ENCODE measurements at regions not wholly inside any gene's neighbourhood (a gene's known extent, or its start where the extent isn't known, plus 50 kb on each side); places are given as distances from the start of the nearest gene placed in this dataset.

DNA sequence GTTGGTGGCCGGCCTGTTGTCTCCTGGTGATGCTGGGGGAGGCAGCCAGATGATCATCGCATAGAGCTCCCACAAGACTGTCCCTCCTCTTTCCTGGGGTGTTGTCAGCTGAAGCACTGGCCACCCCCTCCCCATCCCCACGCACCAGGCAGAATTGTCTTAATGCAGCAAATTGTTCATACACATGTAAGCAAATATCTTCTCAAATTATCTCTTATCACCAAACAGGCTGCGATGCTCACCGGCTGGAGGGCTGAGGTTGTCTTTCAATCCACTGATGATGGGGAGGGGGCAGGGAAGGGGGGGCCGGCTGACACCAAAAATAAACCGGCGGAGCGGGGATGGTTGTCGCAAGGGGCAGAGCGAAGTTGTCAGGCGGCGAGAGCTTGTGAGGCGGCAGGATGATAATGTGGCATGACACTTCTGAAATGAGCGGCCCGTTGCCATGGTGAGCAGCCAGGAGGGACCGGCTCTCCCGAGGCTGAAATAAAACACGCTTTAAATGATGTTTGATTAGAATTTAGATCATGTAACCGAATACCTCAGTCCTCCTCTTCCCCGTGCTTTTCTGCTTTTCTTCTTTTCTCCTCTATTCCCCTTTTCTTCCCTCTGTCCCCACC is 59.8 kb downstream of the MRM1 start:
- no peak for DNase-seq (ENCODE audit: low read depth in 2 of 2)

DNA sequence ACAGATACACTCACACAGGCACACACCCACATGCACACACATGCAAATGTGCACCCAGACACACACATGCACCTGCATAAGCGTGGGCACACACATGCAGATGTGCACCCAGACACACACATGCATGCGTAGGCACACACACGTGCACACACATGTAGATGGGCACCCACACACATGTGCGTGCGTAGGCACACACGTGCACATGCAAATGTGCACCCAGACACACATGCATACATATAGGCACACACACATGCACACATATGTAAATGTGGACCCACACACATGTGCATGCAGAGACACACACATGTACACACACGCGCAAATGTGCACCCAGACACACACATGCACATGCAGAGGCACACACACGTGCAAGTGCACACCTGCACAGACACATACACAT is 60.3 kb downstream of the MRM1 start:
- DNase-seq (ENCODE audit: low read depth in 2 of 2): no peak

DNA sequence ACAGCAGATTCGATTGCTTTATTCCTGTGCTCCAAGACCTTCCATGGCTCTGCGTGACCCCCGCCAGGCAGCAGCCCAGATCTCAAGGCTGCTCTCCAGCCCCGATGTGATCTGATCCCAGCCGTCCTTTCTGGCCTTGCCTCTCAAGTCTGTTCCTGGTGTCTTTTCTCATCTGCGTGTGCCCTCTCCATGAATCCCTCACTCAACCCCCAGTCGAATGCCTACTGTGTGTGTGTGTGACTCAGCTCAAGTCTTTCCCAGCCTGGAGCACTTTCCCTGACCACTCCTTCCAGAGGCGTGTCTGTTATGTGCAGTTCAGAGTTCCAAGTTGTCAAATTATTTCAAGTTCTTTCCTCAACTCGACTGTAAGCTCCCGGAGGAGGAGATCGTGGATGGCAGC is 64.0 kb downstream of the MRM1 start:
- DNase-seq (ENCODE audit: low read depth in 2 of 2): no peak

DNA sequence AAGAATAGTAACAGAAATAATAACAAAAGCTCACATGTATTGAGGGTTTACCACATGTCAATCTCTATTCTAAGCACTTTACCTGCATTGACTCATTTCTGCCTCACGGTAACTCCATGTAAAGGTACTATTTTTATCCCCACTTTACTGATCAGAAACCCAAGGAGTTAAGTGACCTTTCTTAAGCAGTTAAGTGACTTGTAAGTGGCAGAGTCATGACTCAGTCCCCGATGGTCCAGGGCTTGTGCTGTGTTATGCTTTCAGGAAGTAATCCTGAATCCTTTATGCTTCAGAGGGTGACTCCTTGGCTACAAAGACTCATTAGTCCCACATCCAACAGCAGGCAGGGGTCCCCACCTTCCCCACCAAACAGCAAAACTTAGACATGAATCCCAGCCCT is 66.5 kb downstream of the MRM1 start:
- DNase-seq (ENCODE audit: low read depth in 2 of 2): no peak

DNA sequence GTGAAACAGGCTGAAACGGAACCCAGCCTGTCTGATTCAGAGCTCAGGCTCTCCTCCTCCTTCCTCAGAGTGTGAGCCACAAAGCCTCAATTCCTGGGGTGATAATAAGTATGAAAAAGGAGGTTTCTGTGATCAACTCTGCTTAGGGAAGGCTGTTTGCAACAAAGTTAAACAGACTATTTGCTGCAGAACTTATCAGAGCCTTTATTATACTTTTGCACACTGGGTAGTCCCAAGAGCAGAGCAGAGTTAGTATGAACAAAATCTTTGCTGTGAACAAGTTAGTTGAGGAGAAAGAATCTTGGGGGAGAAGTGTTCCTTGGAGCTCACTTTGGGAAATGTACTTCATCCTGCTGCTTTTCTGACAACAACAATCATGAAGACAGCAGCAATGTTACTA is 67.4 kb downstream of the MRM1 start:
- DNase-seq (ENCODE audit: low read depth in 2 of 2): no peak

DNA sequence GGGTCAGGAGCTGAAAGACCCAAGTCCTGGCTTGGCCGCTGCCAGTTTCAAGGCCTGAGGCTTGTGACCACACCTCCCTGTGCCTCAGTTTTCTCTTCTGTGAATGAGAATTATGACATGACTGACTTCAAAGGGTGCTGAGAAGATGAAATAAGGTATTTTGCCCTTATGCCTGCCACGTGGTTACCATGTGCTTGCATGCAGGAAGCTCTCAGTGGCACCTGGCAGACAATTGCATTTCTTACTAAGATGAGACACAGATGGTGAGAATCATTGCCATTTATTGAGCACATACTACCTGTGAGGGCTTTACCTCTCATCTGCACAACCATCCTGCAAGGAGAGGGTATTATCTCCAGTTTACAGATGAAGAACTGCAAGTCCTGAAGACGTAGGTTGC is 69.8 kb downstream of the MRM1 start:
- DNase-seq (ENCODE audit: low read depth in 2 of 2): no peak

DNA sequence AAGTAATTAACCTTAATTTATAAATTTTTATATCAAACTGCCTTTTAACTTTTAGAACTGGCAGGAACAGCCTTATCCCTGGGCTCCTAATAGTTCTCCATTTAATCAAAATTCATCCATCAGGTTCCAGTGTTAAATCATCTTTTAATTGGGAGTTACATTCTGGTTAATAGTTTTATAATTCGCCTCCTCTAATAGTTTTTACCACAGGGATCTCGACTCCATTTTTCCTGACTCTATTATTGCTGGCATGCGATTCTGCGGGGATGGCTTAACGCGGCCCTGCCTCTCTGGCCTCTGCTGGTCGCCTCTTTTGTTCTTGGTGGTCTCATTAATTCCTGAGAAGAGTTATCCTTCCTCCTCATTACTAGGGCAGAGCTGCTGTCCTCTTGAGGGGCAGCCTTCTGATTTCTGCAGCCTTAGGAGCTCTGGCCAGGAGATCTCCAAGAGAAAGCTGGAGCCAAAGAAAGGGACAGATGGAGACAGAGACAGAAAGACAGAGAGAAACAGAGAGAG is 71.1 kb downstream of the MRM1 start:
- no peak for DNase-seq (ENCODE audit: low read depth in 2 of 2)

DNA sequence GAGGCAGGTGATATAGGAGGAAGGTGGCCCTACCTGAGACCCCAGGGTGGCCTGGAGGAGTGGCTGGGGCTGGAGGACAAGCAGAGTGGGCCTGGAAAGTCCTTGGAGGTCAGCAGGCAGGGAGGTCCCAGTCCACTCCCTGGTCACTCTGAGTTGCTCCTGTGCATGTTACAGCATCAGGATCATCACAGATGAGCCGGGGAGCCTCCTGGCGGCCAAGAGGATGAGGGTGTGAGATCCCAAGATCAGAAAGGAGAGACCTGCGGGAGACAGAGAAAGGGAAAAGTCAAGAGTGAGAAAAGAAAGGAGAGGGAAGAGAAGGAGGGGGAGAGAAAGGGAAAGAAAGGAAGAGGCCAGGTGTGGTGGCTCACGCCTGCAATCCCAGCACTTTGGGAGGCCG is 71.7 kb downstream of the MRM1 start:
- no peak for DNase-seq (ENCODE audit: low read depth in 2 of 2)

DNA sequence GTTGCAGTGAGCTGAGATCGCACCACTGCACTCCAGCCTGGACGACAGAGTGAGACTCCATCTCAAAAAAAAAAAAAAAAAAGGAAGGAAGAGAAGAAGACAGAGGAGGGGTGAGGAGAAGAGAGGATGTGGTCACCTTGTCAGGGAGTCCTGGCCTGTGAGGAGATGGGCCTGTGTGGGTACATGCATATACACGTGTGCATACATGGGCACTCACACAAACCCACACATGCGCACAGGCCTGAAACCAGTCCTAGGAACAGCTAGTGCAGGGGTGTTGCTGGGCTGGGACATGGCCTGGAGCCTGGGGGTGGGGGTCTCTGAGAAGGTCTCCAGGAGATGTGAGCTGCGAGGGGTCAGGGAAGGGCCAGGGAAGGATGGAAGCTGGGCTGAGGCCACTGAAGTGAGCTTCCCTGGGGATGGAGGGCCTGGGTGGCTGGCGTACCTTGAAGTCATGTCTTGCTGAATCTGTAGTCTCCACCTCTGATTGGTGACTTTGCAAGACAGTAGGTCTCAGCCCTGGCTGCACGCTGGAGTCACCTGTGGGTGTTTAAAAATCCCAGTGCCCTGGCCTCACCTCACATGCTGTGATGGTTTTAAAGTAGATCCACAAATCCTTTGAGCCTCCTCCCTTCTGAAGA is 72.4 kb downstream of the MRM1 start:
- no peak for DNase-seq (ENCODE audit: low read depth in 2 of 2)

DNA sequence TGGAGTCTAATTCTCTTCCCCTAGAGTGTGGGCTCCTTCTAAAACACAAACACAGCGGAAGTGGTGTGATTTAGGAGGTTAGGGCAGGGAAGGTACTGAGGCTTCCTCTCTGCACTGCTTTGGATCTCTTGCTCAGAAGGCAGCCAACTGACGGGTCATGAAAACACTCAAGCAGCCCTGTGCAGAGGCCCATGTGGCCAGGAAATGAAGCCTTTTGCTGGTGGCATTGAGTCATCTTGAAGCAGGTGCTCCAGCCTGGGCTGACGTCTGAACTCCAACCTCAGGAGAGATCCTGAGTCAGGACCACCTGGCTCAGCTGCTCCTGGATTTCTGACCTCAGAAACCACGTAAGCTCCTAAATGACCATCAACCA is 72.9 kb downstream of the MRM1 start:
- DNase-seq (ENCODE audit: low read depth in 2 of 2): no peak

DNA sequence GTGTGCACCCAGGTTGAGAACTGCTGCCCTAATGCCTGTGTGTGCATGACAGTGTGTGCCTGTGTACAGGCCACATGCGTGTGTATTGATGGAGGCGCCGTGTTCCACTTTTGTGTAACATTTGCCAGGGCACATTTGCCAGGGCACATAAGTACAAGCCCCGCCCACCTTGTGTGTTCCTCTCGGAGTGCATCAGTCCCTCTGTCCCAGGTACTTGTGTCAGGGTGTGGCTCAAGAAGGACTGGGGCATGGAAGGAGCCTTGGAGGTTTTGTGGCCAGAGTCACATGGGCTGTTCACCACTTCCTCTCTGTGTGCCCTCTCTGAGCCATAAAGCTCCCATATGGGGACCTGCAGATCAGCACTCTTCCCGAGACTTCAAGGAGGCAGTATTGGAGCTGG is 73.9 kb downstream of the MRM1 start:
- no peak for DNase-seq (ENCODE audit: low read depth in 2 of 2)

DNA sequence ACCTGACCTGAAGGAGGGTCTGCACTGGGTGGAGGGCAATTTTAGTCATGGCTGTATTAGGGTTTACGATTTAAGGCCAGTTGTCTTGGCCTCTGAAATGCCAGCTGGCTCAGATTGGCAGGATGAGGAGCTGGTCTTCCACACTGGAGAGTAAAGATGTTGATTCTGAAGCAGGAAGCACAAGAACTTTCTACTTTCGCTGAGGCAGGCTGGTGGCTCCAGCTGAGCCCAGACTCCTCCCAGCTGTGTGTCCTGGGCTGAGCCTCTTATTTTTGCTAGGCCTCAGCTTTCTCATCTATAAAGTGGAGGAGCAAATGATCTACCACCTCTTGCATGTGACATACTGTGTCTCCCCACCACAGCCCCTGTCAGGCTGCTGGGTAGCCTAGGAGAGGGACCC is 74.4 kb downstream of the MRM1 start:
- no peak for DNase-seq (ENCODE audit: low read depth in 2 of 2)

DNA sequence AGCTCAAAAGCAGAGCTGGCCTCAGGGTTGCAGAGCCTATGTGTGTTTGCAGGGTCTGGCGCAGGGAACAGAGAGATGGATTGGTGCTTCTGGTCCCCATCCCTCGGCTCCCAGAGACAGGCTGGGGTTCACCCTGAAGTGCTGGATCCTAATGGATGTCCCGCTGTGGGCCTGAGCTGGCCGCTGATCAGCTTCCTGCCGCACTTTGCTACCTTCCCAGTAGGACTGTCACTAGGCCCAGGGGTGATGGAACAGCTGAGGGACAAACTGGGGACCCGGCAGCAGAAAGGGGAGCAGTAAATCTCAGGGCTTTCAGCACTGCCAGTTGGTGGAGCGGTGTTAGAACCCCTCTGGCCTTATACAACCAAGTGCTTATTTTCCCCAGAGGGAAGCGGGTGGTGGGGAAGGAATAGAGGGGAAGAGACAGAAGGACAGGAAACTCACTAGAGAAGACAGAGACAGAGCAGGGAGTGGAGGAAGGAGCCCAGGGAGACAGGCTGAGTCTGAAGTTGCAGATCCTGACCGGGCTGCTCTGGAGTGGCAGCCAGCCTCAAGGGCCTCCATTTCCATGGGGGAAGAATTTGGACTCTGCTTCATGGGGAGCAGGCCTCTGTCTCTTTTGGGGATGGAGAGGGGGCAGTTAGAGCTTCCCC is 78.6 kb downstream of the MRM1 start:
- no peak for DNase-seq (ENCODE audit: low read depth in 2 of 2)

DNA sequence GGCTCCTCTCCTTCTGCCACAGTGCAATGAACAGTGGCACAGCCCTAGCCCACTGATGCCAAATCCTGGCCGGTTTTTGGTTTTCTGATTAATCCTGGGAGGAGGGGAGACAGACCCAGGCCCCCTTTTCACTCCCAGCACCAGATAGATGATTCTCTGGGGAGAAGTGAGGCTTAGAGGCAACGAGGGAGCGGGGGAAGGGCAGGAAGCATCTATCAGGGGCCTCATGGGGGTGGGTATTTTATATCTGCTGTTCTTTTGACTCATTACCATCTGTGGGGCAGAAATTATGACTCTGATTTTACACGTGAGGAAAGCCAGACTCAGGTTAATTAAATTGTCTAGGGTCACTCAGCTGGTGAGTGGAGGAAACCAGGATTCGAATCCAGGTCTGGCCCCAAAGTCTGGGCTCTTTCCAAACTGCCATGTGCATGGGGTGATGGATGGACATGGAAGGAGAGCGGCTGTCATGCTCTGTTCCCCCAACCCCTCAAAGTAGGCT is 79.4 kb downstream of the MRM1 start:
- DNase-seq (ENCODE audit: low read depth in 2 of 2): no peak

DNA sequence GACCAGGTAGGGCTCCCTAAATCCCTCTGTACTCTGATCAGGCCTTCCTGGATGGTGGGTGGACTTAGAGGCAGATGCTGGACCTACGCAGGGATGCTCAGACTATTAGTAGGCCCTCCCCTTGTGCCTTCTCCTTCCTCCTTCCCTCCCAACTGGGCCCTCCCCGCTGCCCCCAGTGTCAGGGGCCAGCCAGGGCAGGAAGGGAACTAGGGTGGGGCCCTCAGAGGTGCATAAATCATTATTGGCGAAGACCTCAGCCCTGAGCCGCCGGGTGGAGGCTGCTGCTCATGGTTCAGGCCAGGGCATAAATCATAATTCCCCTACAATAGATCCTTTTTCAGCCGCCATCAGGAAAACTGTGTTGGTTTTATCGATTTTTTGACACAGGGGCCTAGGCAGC is 81.4 kb downstream of the MRM1 start:
- DNase-seq (ENCODE audit: low read depth in 2 of 2): no peak

DNA sequence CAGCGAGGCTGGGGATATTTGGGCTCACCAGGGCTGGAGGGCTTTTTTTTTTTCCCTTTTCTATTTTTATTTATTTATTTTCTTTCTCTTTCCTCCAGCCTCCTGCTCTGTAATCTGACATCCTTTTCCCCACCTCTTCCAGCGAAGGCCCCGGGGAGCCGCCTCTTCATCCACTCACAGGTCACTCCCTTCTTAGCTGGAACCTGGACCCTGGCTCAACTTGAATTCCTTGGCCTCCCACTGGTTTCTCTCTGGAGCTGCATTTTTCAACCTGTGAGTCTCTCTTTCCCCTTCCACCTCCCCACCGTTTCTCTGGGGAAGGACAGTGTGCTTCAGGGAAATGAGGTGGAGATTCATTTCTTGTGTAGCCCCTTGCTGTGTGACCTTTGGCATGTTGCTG is 82.0 kb downstream of the MRM1 start:
- no peak for DNase-seq (ENCODE audit: low read depth in 2 of 2)

DNA sequence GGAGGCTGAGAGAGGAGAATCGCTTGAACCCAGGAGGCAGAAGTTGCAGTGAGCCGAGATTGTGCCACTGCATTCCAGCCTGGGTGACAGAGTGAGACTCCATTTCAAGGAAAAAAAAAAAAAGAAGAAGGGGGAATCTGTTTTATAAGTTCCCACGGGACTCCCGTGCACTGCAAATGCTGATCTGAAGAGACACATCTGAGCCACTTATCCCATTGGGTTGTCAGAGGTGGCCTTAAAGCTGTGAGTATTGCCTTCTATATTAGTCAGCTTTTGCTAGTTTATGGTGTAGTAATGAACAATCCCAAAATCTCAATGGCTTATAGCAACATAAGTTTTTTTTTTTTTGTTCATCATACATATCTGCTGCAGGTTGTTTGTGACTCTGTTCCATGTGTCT is 82.8 kb downstream of the MRM1 start:
- no peak for DNase-seq (ENCODE audit: low read depth in 2 of 2)

DNA sequence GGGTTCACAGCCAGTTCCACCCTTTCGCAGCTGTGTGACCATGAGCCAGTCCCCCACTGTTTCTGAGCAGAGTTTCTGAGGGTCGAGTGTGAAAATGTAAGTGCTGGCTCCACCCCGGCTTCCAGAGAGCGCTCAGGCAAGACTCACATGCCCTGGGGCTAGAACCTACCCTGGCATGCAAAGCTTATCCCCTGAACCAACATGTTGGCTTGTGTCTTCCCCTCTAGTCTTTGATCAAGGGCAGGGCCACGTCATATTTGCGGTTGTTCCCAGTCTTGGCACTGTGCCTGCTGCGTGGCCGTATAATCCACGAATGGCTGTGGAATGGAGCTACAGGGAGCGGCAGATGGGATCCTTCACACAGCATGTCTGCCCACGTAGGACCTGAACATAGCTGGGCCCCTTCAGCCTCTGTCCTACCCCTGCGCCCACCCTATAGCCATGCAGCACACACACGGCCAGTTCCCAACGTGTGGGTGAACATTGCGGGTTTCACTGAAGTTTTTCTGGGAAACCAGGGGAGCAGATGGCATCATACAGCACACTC is 84.8 kb downstream of the MRM1 start:
- DNase-seq (ENCODE audit: low read depth in 2 of 2): no peak

DNA sequence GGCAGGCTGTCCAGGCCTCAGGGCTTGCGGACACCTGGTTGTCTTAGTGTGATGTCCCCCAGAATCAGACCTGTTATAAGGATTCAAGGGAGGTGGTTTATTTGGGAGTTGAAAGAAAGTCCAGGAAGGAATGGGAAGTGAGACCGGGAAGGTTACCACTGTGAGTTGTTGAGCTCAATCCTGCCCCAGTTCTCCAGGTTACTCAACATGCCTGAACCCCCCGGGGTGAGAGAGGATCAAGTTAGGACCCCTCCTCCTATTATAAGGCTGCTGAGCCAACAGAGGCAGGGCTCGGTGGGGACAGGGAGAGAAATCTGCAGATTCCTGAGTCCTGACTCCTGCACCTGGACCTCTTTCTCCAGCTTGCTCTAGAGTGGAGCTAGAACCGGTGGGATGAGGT is 86.4 kb downstream of the MRM1 start:
- no peak for DNase-seq (ENCODE audit: low read depth in 2 of 2)

DNA sequence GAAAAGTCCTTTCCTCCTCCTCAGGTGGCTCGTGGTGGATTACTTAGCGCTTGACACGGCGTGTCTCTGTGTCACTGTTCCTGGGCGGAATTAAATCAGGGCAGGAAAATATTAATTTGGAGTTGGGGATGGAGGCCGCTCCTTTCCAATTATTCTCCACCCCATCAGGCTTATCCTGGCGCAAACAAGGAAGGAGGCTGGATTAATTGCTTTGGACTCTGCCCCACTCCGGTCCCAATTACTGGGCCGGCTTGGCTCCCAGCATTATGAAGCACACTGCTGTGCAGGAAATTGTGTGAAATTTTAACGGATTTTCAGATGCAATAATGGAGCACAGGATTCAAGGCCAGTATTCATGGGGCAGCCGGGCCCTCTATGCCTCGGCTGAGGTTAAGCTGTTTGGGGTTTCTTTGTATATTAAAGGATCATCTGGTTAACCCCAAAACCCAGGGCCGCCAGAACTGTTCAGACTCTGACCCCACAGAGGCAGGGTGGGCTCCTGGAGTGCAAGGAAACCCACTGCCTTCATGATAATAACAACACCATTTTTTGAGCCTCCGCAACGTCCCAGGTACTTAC is 87.8 kb downstream of the MRM1 start:
- DNase-seq (ENCODE audit: low read depth in 2 of 2): no peak

DNA sequence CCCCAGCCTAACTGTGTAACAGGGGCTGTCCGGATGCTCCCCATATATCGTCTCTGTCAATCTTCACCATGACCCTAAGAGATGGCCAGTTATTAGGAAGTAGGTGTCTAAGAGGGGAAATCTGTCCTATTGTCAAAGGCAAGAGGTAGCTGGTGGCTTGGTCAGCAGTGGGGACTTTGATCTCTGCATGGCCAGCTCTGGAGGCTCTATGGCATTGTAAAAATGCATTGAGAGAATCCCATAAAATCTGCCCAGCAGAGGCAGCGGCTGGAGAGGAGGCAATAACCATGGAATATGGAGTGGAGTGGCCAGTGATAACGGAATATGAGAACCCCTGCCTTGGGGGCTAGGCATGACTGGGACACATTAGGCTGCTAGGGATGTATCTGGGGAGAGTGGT is 88.8 kb downstream of the MRM1 start:
- DNase-seq (ENCODE audit: low read depth in 2 of 2): no peak

DNA sequence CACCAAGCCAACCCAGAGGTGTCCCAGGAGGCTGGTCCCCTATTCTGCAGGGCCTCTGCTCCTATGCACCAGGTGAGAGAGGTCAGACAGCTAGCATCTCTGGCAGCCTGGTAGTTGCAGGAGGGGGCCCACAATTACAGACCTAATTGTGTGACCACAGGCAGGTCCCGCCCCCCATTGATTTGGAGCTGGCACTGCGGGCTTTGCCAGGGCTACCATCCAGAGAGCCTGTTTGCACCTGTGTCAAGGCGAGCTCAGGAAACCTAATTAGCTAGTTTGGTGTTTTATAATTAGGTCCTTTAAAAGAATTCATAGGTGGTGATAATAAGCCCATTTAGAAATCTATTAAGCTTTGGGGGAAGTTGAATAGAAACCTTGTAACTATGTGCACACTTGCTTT is 90.2 kb downstream of the MRM1 start:
- no peak for DNase-seq (ENCODE audit: low read depth in 2 of 2)

DNA sequence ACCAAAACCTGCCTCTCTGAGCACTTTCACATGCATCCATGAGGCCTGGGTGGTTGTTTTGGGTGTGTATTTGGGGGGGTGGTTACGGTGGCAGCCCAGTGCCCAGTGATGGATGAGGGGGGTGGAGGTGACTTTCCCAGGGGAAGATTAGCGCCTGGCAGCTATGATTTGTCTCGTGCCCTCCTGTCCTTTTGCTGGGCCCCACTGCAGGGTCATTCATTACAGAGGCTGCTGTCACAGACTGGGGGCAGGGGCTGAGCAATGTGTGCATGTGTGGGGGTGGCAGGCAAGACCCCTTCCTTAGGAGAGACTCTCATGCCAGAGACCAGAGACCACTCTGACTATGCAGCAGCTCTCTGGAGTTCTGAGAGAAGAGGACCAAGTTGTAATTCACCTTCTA is 93.7 kb downstream of the MRM1 start:
- DNase-seq (ENCODE audit: low read depth in 2 of 2): no peak
